ENCODE measurements at regions not wholly inside any gene's neighbourhood (a gene's known extent, or its start where the extent isn't known, plus 50 kb on each side); places are given as distances from the start of the nearest gene placed in this dataset.
"Not testable (repeated sequence)": the region's sequence is repeated elsewhere in the genome, so short reads cannot be mapped to it uniquely, and the experiment has no call there.

GRCh38 chr7:52005613-52006012, 689.0 kb upstream of the COBL start:
- DNase-seq, result no peak

- DNase-seq, result no peak
Observed at GRCh38 chr7:51995596-51996179, 679.1 kb upstream of the COBL start.

DNA sequence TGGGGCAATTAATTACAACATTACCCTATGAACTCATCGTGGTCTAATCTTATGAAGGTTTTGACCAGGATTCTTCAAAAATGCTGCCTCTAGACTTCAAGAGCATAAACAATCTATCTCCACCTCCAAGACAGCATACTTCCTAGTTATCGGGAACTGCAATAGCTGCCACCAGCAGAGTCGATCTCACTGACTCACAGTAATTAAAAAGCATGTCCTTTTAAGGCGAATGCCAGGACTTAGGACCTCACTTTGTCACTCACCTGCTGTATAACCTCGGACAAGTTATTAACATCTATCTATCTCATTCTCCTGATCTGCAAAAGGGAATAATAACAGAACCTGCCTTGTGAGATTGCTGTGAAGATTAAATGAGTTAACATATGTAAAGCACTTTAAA, 666.0 kb upstream of the COBL start:
- no peak for DNase-seq

DNA sequence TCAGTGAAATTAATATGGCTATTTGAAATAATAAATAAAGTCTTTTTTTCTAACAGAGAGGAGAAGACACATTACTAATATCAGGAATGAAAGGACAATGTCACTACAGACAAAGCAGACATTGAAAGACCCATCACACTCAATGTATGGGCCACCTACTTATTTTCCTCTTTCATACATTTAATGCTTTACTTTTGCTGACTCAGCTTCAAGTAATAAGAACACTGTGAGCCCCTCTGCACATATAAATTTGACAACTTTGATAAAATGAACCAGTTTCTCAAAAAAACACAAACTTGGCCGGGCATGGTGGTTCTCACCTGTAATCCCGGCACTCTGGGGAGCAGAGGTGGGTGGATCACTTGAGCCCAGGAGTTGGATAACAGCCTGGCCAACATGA, 664.2 kb upstream of the COBL start:
- DNase-seq, result no peak

DNA sequence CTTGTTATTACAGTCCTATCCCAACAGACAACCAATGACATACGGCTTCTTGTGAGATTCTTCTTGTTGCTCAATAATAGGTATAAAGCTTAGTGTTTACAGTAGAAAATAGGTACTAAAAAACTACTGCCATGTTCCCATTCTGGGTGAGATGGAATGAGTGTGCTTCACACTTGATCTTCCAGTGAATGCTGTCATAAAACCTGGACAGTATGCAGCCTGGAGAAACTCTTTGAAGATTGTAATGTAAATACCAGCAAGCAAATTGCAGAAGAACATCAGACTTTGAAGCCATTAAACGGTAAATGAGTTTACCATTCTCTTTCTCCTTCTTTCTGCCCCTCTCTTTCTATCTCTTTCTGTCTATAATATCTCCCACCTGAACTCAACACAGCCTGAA, 663.7 kb upstream of the COBL start:
- DNase-seq, result no peak

- DNase-seq, result no peak
Observed at GRCh38 chr7:51977913-51978312, 661.3 kb upstream of the COBL start.

GRCh38 chr7:51973939-51974338, 657.3 kb upstream of the COBL start:
- no peak for DNase-seq

- no peak for DNase-seq
Observed at GRCh38 chr7:51973071-51973470, 656.5 kb upstream of the COBL start.

GRCh38 chr7:51970961-51971665, 654.5 kb upstream of the COBL start:
- no peak for DNase-seq

DNA sequence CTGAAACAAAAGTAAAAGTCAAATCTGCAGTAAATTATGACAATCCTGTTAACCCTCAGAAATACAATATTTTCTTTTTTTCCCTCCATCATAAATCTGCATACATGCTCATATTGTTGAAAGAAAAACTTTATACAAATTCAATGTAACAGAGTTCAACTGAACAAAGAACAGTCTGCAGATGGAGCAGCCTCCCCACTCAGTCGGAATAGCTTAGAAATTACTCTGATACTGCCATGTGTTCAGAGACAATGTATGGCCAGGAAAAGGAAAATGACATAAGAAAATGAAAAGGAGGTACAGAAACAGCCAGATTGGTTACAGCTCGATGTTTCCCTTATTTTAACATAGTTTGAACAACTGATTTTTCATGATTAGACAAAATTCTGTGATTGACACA, 651.9 kb upstream of the COBL start:
- no peak for DNase-seq

DNA sequence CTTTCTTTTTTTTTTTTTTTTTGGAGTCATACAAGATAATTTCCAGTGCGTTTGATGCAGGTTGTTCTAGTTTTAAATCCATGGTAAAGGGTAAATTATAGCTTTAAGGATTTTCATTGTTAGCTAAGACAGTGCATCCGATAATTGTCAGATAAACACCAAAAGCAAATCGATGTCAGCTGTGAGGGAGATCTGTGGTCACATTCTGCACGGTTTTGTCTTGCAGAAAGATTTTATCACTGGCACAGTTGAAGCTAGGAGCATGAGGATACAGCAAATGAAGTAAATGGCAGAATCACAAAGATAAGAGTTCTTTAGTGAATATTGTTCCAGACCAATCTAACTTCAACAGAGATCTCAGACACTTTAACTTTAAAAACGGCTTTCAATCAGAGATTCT, 648.8 kb upstream of the COBL start:
- DNase-seq, result no peak

DNA sequence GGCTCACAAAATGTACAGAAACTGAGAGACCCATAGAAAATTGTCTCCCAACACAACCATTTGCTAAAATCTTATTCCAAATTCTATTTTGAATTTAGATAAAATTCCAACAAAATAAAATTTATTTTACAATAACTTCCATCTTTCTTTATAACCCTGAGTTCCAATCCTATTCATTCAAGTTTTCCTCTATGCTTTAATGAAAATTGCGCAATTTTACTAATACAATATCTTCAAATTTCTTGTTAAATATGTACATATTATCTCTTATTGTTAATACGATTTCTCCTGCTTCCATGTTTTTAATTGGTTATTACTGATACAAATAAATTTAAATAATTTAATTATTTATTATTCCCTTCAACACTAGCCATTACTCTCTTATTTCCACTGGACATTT, 645.2 kb upstream of the COBL start:
- no peak for DNase-seq

DNA sequence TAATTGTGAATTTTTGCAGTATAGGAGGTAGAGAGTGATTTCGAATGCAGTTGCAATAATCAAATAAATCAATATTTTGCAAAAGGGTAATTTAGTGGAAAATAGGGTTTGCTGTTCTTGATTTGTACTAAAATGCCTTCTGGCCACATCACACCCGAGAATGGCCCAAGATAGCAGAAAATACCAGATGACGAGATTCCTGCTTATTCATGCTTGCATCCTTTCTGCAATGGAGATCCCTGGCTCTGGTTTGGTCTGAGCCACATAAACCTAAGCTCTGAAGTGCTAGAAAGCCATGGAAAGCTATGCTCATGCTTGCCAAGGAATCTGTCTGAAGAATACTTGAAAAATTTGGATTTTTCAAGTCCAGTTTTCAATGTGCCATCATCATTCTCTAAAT, 634.2 kb upstream of the COBL start:
- no peak for DNase-seq

DNA sequence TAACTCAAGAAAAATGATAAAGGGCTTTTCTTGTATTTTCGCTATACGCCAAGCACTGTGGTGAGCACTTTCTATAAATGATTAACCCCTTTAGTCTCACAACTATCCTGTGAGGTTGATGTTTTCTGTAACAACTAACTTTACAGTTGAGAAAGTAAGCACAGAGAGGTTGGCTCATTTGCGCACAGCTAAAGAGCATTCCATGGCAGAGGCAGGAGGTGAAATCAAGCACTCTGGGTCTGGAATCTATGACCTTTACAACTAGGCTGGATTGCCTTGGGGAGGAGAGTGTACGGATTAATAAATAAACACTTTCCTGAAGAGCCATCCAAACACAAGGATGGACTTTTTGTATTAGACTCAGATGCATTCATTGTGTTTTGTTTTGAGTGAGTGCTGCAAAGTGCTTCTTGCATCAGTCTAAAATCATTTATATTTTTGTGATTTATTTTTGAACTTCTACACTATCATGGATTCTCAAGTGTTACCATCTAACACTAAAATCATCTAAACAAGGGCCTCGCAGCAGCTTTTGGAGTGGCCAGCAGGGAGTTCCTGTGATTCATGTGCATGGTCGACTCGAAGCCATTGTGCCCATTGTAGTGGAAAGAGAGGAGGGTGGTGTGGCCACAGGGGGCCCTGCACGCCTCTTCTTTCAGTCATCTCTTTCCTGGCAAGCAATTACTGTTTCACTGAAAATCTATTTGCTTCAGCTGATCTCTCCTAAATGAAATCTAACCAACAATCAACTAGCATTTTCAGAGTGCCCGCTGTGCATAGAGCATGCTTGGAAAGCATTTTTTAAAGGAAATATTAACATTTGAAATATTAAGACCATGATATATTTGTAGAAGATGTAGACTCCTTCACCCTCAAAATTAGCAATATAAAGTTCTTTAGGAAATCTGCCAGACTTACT, 633.4 kb upstream of the COBL start:
- DNase-seq, result no peak

GRCh38 chr7:51930834-51931233, 614.2 kb upstream of the COBL start:
- no peak for DNase-seq

DNA sequence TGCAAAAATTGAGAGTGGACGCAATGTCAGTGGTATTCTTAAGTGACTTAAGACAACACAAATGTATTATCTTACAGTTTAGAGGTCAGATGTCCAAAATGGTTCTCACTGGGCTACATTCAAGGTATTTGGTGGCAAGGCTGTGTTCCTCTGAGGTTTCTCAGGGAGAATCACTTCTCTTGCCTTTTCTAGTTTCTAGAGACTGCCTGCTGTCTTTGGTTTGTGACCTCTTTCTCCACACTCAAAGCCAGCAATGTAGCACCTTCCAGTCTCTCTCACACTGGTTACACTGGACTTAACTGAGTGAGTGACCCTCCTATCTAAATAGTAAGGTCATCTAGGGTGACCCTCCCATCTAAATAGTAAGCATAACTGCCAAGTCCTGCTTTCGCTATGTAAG, 613.2 kb upstream of the COBL start:
- DNase-seq, result no peak

- DNase-seq, result no peak
Observed at GRCh38 chr7:51927738-51928137, 611.1 kb upstream of the COBL start.

DNA sequence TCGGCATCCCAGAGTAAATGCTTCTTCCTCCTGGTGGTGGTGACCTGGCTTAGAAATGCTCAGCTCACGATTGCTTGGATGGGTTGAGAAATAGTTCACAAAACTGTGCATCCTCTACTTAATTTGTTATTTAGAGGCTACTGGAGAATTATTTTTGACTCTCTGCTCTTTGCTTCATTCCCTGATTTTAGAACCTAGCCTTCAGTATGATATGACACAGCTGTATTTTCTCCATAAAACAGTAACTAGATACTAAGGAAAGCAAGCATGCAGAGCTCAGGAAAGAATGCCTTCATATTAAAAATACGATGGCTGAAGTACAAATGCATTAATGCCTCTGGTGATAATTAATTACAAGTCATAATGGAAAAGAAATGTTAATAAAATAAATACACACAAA, 602.0 kb upstream of the COBL start:
- no peak for DNase-seq

- no peak for DNase-seq
Observed at GRCh38 chr7:51901489-51901840, 584.9 kb upstream of the COBL start.

GRCh38 chr7:51900755-51901488, 584.3 kb upstream of the COBL start:
- DNase-seq, result not testable (repeated sequence)

GRCh38 chr7:51899611-51900010, 583.0 kb upstream of the COBL start:
- no peak for DNase-seq

DNA sequence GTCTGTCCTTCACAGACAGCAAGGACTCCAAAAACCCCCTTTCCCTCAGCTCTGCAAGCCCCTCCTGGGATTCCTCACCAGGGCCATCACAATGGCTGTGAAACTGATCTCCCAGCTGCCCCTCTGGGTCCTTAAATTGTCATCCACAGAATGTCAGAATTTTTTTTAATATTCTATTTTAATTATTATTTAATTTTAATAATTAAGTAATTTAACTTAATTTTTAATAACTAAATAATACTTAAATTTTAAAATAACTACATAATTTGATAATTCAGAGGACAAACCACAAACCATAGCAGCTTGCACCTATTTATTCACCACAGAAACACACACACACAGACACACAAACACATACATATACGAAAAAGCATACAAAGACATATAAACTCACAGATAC, 565.8 kb upstream of the COBL start:
- no peak for DNase-seq

- no peak for DNase-seq
Observed at GRCh38 chr7:51881309-51881708, 564.7 kb upstream of the COBL start.

Measured in CD4-positive, alpha-beta T cell treated with Interleukin-6 for 4 hours (primary cell).